ENCODE measurements at regions not wholly inside any gene's neighbourhood (a gene's known extent, or its start where the extent isn't known, plus 50 kb on each side); places are given as distances from the start of the nearest gene placed in this dataset.

DNA sequence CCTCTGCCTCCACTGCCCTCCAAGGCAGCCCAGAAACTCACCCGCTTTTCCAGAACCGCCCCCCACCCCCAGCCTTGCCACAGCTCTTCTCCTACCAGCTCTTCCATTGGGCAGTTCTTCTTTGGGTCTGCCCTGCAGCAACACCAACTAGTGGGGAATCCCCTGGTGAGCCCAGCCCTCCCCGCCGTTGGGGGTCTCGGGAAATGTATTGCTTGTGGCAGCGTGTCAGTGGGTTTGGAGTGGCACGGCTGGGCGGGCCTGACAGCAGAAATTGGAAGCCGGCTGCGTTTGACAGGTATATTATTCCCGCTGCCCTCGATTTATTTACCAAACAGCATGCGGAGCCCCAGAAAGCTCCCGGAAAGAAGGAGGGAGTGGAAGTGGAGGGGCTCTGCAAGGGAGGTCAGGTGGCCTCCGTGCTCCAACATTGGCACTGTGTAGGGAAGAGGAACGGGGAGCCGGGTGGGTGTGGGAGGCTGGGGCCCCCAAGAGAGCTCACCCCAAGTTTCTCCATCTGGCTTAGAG lies 65.2 kb upstream of the NECTIN1 start:
- Mint-ChIP-seq H3K4me3 (ENCODE audit: unreplicated experiment) (no peak overlapping the region), H3K27ac (ENCODE audit: unreplicated experiment) (peak overlapping the region; percentile 83), H3K36me3 (ENCODE audit: low read depth, unreplicated experiment) (no peaks in the 10 kb centered on the region), H3K9me3 (ENCODE audit: unreplicated experiment) (no peaks in the 10 kb centered on the region), H3K27me3 (ENCODE audit: low read depth, unreplicated experiment) (peaks cover 8% of the 10 kb centered on the region), H3K4me1 (ENCODE audit: low read depth, unreplicated experiment) (peaks cover 49% of the 10 kb centered on the region)
- Histone ChIP-seq H3K27me3 (ENCODE audit: insufficient read depth, low read length) (no peaks in the 10 kb centered on the region), H3K4me2 (ENCODE audit: low read length) (peak overlapping the region; percentile 36), H3K79me2 (ENCODE audit: insufficient read depth, low read length) (no peaks in the 10 kb centered on the region), H3K4me1 (ENCODE audit: insufficient read depth, low read length) (peaks cover 53% of the 10 kb centered on the region), H3K9me3 (ENCODE audit: insufficient read depth, low read depth, low read length) (no peaks in the 10 kb centered on the region), H3K27ac (ENCODE audit: low read depth, low read length) (peak overlapping the region; percentile 80), H3K36me3 (ENCODE audit: insufficient read depth, low read length) (no peaks in the 10 kb centered on the region), H3K4me3 (ENCODE audit: insufficient read depth, low read depth, low read length) (no peak overlapping the region), H3K9ac (ENCODE audit: low read length) (peak overlapping the region; percentile 48), H4K20me1 (ENCODE audit: insufficient read depth, low read length) (peaks cover 3% of the 10 kb centered on the region), H2AFZ (ENCODE audit: low read depth, low read length) (no peak overlapping the region)
- no peak for DNase-seq (ENCODE audit: low read depth)
- no peak for TF ChIP-seq EZH2 (IDR thresholded peaks at IDR 0.05; ENCODE audit: insufficient read depth, low read length)
- no peak for TF ChIP-seq CTCF (IDR thresholded peaks at IDR 0.05; ENCODE audit: insufficient read depth, low read depth, low read length)
- FAIRE-seq = no peak

DNA sequence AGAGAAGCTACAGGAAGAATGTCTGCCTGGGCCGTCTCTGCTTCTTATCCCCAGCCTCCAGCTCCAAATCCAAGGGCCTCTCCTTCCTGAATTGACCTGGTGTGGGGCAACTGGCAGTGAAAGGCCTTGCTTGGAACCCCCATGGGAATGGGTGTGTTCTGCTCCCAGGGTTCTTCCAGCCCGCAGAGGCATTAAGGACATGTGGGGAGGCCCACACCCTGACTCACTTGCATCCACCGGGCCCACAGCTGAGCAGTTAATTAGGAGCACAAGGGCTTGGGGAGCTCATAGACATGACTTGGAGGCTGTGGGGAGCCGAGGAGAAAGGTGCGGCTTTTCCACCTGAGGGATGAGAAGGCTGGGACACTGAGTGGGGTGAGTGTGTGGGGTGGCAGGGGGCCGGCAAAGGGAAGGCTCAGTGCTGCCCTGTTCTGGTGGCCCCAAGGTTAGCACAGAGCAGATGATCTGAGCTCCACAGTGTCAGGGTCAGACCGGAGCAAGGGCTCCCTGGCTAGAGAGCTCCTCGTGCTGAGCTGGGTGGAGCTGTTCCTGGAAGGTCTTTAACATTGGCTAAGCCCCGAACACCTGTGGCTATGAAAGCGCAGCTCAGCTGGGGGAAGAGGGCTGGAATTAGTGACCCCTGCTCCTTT lies 64.5 kb upstream of the NECTIN1 start:
- Mint-ChIP-seq H3K27ac (ENCODE audit: unreplicated experiment) (peak overlapping the region; percentile 89), H3K9me3 (ENCODE audit: unreplicated experiment) (no peaks in the 10 kb centered on the region), H3K27me3 (ENCODE audit: low read depth, unreplicated experiment) (peaks cover 11% of the 10 kb centered on the region), H3K4me1 (ENCODE audit: low read depth, unreplicated experiment) (peaks cover 47% of the 10 kb centered on the region), H3K36me3 (ENCODE audit: low read depth, unreplicated experiment) (no peaks in the 10 kb centered on the region), H3K4me3 (ENCODE audit: unreplicated experiment) (no peak overlapping the region)
- Histone ChIP-seq H3K27ac (ENCODE audit: low read depth, low read length) (peak overlapping the region; percentile 31), H4K20me1 (ENCODE audit: insufficient read depth, low read length) (peaks cover 3% of the 10 kb centered on the region), H3K4me2 (ENCODE audit: low read length) (peak overlapping the region; percentile 36), H2AFZ (ENCODE audit: low read depth, low read length) (peak overlapping the region; percentile 44), H3K79me2 (ENCODE audit: insufficient read depth, low read length) (no peaks in the 10 kb centered on the region), H3K36me3 (ENCODE audit: insufficient read depth, low read length) (no peaks in the 10 kb centered on the region), H3K4me3 (ENCODE audit: insufficient read depth, low read depth, low read length) (no peak overlapping the region), H3K9me3 (ENCODE audit: insufficient read depth, low read depth, low read length) (no peaks in the 10 kb centered on the region), H3K9ac (ENCODE audit: low read length) (no peak overlapping the region), H3K4me1 (ENCODE audit: insufficient read depth, low read length) (peaks cover 53% of the 10 kb centered on the region), H3K27me3 (ENCODE audit: insufficient read depth, low read length) (no peaks in the 10 kb centered on the region)
- FAIRE-seq (no peak), DNase-seq (ENCODE audit: low read depth) (peak; percentile 60)
- TF ChIP-seq CTCF (IDR thresholded peaks at IDR 0.05; ENCODE audit: insufficient read depth, low read depth, low read length) (no peak), EZH2 (IDR thresholded peaks at IDR 0.05; ENCODE audit: insufficient read depth, low read length) (no peak)

DNA sequence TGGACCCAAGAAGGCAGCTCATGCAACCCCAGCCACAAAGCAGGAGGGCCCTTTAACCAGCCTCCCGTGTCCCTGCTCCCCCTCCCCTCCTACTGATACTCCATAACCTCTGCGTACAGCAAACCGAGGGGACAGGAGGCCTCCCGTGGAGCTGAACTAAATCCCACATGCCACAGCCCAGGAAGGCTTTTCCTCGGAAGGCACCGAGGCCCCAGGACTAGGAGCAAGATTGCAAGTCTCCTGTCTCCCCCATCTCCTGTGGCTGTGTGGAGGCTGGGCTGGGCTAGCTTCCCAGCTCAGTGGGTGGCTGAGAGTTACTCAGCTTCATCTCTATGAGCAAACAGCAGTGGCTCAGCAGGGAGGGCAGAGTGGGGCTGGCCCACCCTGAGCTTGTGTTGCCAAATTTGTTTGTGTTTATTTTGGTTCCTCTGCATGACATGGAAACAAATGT lies 62.7 kb upstream of the NECTIN1 start:
- H3K79me2 ChIP-seq (ENCODE audit: insufficient read depth, low read length) = no peaks in the 10 kb centered on the region
- peaks cover 52% of the 10 kb centered on the region for H3K4me1 ChIP-seq (ENCODE audit: insufficient read depth, low read length)
- H3K4me3 ChIP-seq (ENCODE audit: insufficient read depth, low read depth, low read length) = no peak overlapping the region
- Mint-ChIP-seq H3K9me3 (ENCODE audit: unreplicated experiment) (no peaks in the 10 kb centered on the region), H3K4me1 (ENCODE audit: low read depth, unreplicated experiment) (peaks cover 38% of the 10 kb centered on the region), H3K4me3 (ENCODE audit: unreplicated experiment) (no peak overlapping the region), H3K27ac (ENCODE audit: unreplicated experiment) (peak overlapping the region; percentile 53), H3K27me3 (ENCODE audit: low read depth, unreplicated experiment) (peaks cover 13% of the 10 kb centered on the region), H3K36me3 (ENCODE audit: low read depth, unreplicated experiment) (no peaks in the 10 kb centered on the region)
- H4K20me1 ChIP-seq (ENCODE audit: insufficient read depth, low read length) = peaks cover 3% of the 10 kb centered on the region
- no peaks in the 10 kb centered on the region for H3K36me3 ChIP-seq (ENCODE audit: insufficient read depth, low read length)
- H3K9ac ChIP-seq (ENCODE audit: low read length) = peak overlapping the region; percentile 44
- no peaks in the 10 kb centered on the region for H3K9me3 ChIP-seq (ENCODE audit: insufficient read depth, low read depth, low read length)
- peak; percentile 73 for DNase-seq (ENCODE audit: low read depth)
- H2AFZ ChIP-seq (ENCODE audit: low read depth, low read length) = peak overlapping the region; percentile 39
- FAIRE-seq = peak; percentile 54
- H3K27me3 ChIP-seq (ENCODE audit: insufficient read depth, low read length) = no peaks in the 10 kb centered on the region
- H3K27ac ChIP-seq (ENCODE audit: low read depth, low read length) = peak overlapping the region; percentile 74
- TF ChIP-seq EZH2 (IDR thresholded peaks at IDR 0.05; ENCODE audit: insufficient read depth, low read length) = no peak
- TF ChIP-seq CTCF (IDR thresholded peaks at IDR 0.05; ENCODE audit: insufficient read depth, low read depth, low read length) = no peak
- H3K4me2 ChIP-seq (ENCODE audit: low read length) = peak overlapping the region; percentile 72

Data from astrocyte (in vitro differentiated cells and primary cell).